HepG2 (cell line): ENCODE measurements at regions not wholly inside any gene's neighbourhood (a gene's known extent, or its start where the extent isn't known, plus 50 kb on each side); places are given as distances from the start of the nearest gene placed in this dataset.

ENCODE experiments used
- ATF1 ChIP-seq: IDR thresholded peaks from 2 replicates; pipeline ENCODE4 v1.6.1; 2016; ENCODE audit warnings: mild to moderate bottlenecking, control low read depth
- CHCHD3 ChIP-seq: sonication (generic); formaldehyde crosslinking; IDR thresholded peaks from 2 replicates; pipeline ENCODE4 v1.8.0; 2022; ENCODE audit warnings: mild to moderate bottlenecking, missing genetic modification reagents, moderate library complexity
- E2F1 ChIP-seq: sonication (generic); formaldehyde crosslinking; IDR thresholded peaks from 2 replicates; pipeline ENCODE4 v1.5.0; 2020; ENCODE audit warnings: missing genetic modification reagents
- ESRRA ChIP-seq: sonication (generic); formaldehyde crosslinking; IDR thresholded peaks from 2 replicates; pipeline ENCODE4 v1.5.1; 2020; ENCODE audit warnings: mild to moderate bottlenecking, low read depth, missing genetic modification reagents
- FOXC1 ChIP-seq: sonication (generic); formaldehyde crosslinking; IDR thresholded peaks from 2 replicates; pipeline ENCODE4 v1.8.0; 2022; ENCODE audit warnings: mild to moderate bottlenecking, missing genetic modification reagents, borderline replicate concordance
- HNRNPH1 ChIP-seq: fragments of 200-400 bp; formaldehyde crosslinking; optimal IDR thresholded peaks from 2 replicates; pipeline ENCODE3; 2017; ENCODE audit warnings: mild to moderate bottlenecking, low read depth, low read length
- KAT2B ChIP-seq: fragments of 150-350 bp; IDR thresholded peaks from 2 replicates; pipeline ENCODE4 v1.6.1; 2014; ENCODE audit warnings: low read depth, low read length, borderline replicate concordance
- MNT ChIP-seq: fragments of 450-650 bp; IDR thresholded peaks from 2 replicates; pipeline ENCODE4 v1.6.1; 2016
- NFIB ChIP-seq: sonication (generic); formaldehyde crosslinking; IDR thresholded peaks from 2 replicates; pipeline ENCODE4 v1.9.0; 2021; ENCODE audit warnings: missing genetic modification reagents, mild to moderate bottlenecking, borderline replicate concordance
- NKX3-1 ChIP-seq: sonication (generic); formaldehyde crosslinking; IDR thresholded peaks from 2 replicates; pipeline ENCODE4 v1.5.0; 2020; ENCODE audit warnings: missing genetic modification reagents
- SALL1 ChIP-seq: sonication (generic); formaldehyde crosslinking; IDR thresholded peaks from 2 replicates; pipeline ENCODE4 v1.8.0; 2022; ENCODE audit warnings: mild to moderate bottlenecking, missing genetic modification reagents
- SETDB1 ChIP-seq: sonication (generic); formaldehyde crosslinking; IDR thresholded peaks from 2 replicates; pipeline ENCODE4 v1.5.1; 2020; ENCODE audit warnings: missing genetic modification reagents, mild to moderate bottlenecking, borderline replicate concordance
- SMARCC2 ChIP-seq: fragments of 450-650 bp; IDR thresholded peaks from 2 replicates; pipeline ENCODE4 v1.6.1; 2017; ENCODE audit warnings: antibody characterized with exemption, mild to moderate bottlenecking
- SMC3 ChIP-seq: IDR thresholded peaks from 2 replicates; pipeline ENCODE4 v1.6.1; 2011; ENCODE audit warnings: low read length, improper control_type of control experiment
- ZFP36L2 ChIP-seq: sonication (generic); formaldehyde crosslinking; IDR thresholded peaks from 2 replicates; pipeline ENCODE4 v1.4.0; 2020; ENCODE audit warnings: missing genetic modification reagents
- ZNF20 ChIP-seq: sonication (generic); formaldehyde crosslinking; IDR thresholded peaks from 2 replicates; pipeline ENCODE4 v1.4.0; 2020; ENCODE audit warnings: mild to moderate bottlenecking, moderate library complexity, missing genetic modification reagents
- ZNF282 ChIP-seq: fragments of 450-650 bp; IDR thresholded peaks from 2 replicates; pipeline ENCODE4 v1.6.1; 2018; ENCODE audit not compliant: partially characterized antibody
- ZNF709 ChIP-seq: sonication (generic); formaldehyde crosslinking; IDR thresholded peaks from 2 replicates; pipeline ENCODE4 v1.5.0; 2020; ENCODE audit warnings: mild to moderate bottlenecking, missing genetic modification reagents
- ZNF83 ChIP-seq: sonication (generic); formaldehyde crosslinking; IDR thresholded peaks from 2 replicates; pipeline ENCODE4 v1.4.0; 2020; ENCODE audit warnings: missing genetic modification reagents, mild to moderate bottlenecking, borderline replicate concordance
- ZSCAN12 ChIP-seq: sonication (generic); formaldehyde crosslinking; IDR thresholded peaks from 2 replicates; pipeline ENCODE4 v1.9.0; 2021; ENCODE audit warnings: mild to moderate bottlenecking, missing genetic modification reagents
- ZSCAN30 ChIP-seq: sonication (generic); formaldehyde crosslinking; IDR thresholded peaks from 2 replicates; pipeline ENCODE4 v1.5.0; 2020; ENCODE audit warnings: mild to moderate bottlenecking, missing genetic modification reagents
- TF ChIP-seq, protein P1 (sequence below): IDR thresholded peaks from 2 replicates; pipeline ENCODE4 v1.6.1; 2016; ENCODE audit warnings: low read depth
- TF ChIP-seq, protein P2 (sequence below): sonication (generic); formaldehyde crosslinking; IDR thresholded peaks from 2 replicates; pipeline ENCODE4 v1.5.0; 2020; ENCODE audit warnings: mild to moderate bottlenecking, missing genetic modification reagents
- TF ChIP-seq, protein P3 (sequence below): sonication (generic); formaldehyde crosslinking; IDR thresholded peaks from 2 replicates; pipeline ENCODE4 v1.5.1; 2020; ENCODE audit warnings: mild to moderate bottlenecking, moderate library complexity, missing genetic modification reagents

DNA sequence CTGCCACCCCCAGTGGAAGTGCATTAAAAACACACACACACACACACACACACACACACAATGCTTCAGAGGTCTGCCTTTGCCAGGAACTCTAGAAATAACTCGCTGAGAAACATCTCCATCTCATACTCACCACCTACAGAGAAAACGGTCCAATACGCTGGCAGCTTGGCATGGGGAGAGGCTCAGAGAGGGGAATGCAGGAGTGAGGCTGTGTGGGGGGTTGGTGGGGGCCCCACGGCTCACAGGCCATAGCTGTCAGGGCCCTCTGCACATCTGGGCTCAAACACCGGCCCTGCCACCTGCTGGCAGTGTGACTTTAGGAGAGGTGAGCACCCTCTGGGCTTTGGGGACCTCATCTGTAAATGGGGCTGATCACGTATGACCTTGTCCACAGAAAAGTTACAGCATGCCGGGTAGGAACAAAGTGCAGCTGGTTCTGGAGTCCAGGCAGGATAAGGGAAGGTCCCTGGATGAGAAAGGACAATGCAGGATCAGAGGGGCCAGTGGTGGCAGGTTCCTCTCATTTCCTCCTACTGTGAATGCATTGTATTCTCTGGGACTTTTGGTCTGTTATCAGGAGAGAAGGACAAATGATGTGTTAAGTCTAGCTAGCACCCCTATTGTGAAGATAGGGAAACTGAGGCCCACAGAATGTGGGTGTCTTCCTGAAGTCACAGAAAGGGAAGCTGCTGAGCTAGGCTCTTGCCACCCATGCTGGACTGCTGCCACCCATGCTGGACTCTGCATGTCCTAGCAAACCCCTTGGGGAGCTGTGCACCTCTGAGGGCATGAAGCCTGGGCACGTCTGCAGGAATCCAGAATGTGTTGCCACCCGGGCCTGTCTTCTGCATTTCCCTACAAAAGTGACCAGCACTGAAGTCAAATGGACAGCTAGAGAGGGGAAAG lies 404.6 kb downstream of the RPS24 start (continued):
- TF ChIP-seq SMC3 (peak; percentile 27; the same call in 1 of the 2 replicates), SALL1 (peak; percentile 86), ZFP36L2 (no peak), HNRNPH1 (no peak), ZNF83 (CRISPR knock-in tag) (no peak), MNT (no peak), ATF1 (CRISPR knock-in tag) (0 out of 2 replicates have a peak, but pooled peaks have one; percentile 19), NKX3-1 (CRISPR knock-in tag) (no peak), ESRRA (CRISPR knock-in tag) (peak; percentile 98), ZNF282 (no peak), NFIB (CRISPR knock-in tag) (no peak), ZNF709 (CRISPR knock-in tag) (no peak), SMARCC2 (no peak), E2F1 (CRISPR knock-in tag) (no peak), ZSCAN12 (no peak), FOXC1 (no peak), SETDB1 (no peak), ZSCAN30 (CRISPR knock-in tag) (no peak), CHCHD3 (CRISPR knock-in tag) (no peak), KAT2B (no peak), ZNF20 (no peak)
- TF ChIP-seq, protein P1, sequence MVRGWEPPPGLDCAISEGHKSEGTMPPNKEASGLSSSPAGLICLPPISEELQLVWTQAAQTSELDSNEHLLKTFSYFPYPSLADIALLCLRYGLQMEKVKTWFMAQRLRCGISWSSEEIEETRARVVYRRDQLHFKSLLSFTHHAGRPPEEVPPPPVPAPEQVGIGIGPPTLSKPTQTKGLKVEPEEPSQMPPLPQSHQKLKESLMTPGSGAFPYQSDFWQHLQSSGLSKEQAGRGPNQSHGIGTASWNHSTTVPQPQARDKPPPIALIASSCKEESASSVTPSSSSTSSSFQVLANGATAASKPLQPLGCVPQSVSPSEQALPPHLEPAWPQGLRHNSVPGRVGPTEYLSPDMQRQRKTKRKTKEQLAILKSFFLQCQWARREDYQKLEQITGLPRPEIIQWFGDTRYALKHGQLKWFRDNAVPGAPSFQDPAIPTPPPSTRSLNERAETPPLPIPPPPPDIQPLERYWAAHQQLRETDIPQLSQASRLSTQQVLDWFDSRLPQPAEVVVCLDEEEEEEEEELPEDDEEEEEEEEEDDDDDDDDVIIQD (CRISPR knock-in tag): no peak
- TF ChIP-seq, protein P2, sequence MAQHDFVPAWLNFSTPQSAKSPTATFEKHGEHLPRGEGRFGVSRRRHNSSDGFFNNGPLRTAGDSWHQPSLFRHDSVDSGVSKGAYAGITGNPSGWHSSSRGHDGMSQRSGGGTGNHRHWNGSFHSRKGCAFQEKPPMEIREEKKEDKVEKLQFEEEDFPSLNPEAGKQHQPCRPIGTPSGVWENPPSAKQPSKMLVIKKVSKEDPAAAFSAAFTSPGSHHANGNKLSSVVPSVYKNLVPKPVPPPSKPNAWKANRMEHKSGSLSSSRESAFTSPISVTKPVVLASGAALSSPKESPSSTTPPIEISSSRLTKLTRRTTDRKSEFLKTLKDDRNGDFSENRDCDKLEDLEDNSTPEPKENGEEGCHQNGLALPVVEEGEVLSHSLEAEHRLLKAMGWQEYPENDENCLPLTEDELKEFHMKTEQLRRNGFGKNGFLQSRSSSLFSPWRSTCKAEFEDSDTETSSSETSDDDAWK (CRISPR knock-in tag): no peak
- TF ChIP-seq, protein P3, sequence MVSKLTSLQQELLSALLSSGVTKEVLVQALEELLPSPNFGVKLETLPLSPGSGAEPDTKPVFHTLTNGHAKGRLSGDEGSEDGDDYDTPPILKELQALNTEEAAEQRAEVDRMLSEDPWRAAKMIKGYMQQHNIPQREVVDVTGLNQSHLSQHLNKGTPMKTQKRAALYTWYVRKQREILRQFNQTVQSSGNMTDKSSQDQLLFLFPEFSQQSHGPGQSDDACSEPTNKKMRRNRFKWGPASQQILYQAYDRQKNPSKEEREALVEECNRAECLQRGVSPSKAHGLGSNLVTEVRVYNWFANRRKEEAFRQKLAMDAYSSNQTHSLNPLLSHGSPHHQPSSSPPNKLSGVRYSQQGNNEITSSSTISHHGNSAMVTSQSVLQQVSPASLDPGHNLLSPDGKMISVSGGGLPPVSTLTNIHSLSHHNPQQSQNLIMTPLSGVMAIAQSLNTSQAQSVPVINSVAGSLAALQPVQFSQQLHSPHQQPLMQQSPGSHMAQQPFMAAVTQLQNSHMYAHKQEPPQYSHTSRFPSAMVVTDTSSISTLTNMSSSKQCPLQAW (CRISPR knock-in tag): no peak
